NT2/D1 (cell line): ENCODE measurements at regions not wholly inside any gene's neighbourhood (a gene's known extent, or its start where the extent isn't known, plus 50 kb on each side); places are given as distances from the start of the nearest gene placed in this dataset.

Source experiments
- YY1 ChIP-seq: IDR thresholded peaks from 2 replicates; pipeline ENCODE4 v1.6.1; 2011; ENCODE audit not compliant: insufficient read length, insufficient read depth
- ZNF274 ChIP-seq: IDR thresholded peaks from 2 replicates; pipeline ENCODE4 v1.6.1; 2011; ENCODE audit warnings: mild to moderate bottlenecking, low read depth, low read length

- no peak for TF ChIP-seq ZNF274
- TF ChIP-seq YY1 = no peak
Measured at GRCh38 chr10:56831681-56832080, 470.6 kb upstream of the ZWINT start.
